Peyer's patch (tissue), 4 donors: ENCODE measurements at regions not wholly inside any gene's neighbourhood (a gene's known extent, or its start where the extent isn't known, plus 50 kb on each side); places are given as distances from the start of the nearest gene placed in this dataset.

Experiments
- DNase-seq, 3 donors: peaks; one replicate each; pipeline ENCODE4 v3.0.0-alpha.2; 2017 to 2019
- H3K27ac ChIP-seq, 4 donors: fragments of 200-600 bp; sonication (generic); one replicate each; pipeline ENCODE4 v1.5.1; 2016 to 2019
- H3K27me3 ChIP-seq, 2 donors: fragments of 200-600 bp; sonication (generic); one replicate each; pipeline ENCODE4 v1.5.1; 2019
- H3K36me3 ChIP-seq, 3 donors: fragments of 200-600 bp; sonication (generic); one replicate each; pipeline ENCODE4 v1.5.1; 2016 to 2019
- H3K4me1 ChIP-seq, 4 donors: fragments of 200-600 bp; sonication (generic); one replicate each; pipeline ENCODE4 v1.5.1; 2016 to 2019
- H3K4me3 ChIP-seq, 4 donors: fragments of 200-600 bp; sonication (generic); 1 replicate in 3 of 4; 2 replicates in 1 of 4; pipeline ENCODE4 v1.5.1; 2016 to 2019; ENCODE audit warnings: mild to moderate bottlenecking in 1 of 4
- H3K9me3 ChIP-seq, 4 donors: fragments of 200-600 bp; sonication (generic); one replicate each; pipeline ENCODE4 v1.5.1; 2016 to 2019; ENCODE audit warnings: mild to moderate bottlenecking in 1 of 4
- CTCF ChIP-seq, 6 experiments: fragments of 450-650 bp in 4 of 6; fragments of 200-600 bp in 2 of 6; sonication (generic) in 1 of 6; IDR thresholded peaks; one replicate each; pipeline ENCODE4 v1.5.1; 2017 to 2019; ENCODE audit warnings: antibody characterized with exemption in 6 of 6, mild to moderate bottlenecking in 3 of 6, moderate library complexity in 1 of 6
- POLR2A ChIP-seq, 2 donors: fragments of 450-650 bp; IDR thresholded peaks; one replicate each; pipeline ENCODE4 v1.5.1; 2017; ENCODE audit warnings: antibody characterized with exemption in 2 of 2, mild to moderate bottlenecking in 2 of 2, moderate library complexity in 2 of 2

- Histone ChIP-seq H3K4me1 (peaks cover 0 to 6% (median 0%) of the 10 kb centered on the region in 4 donors), H3K36me3 (no peaks in the 10 kb centered on the region), H3K9me3 (peaks cover 0 to 5% (median 0%) of the 10 kb centered on the region in 4 donors), H3K4me3 (no peak overlapping the region), H3K27ac (peak overlapping the region in 2 of 4 donors; percentile 56 to 65), H3K27me3 (no peaks in the 10 kb centered on the region)
- TF ChIP-seq POLR2A (IDR thresholded peaks at IDR 0.05) (no peak), CTCF (IDR thresholded peaks at IDR 0.05) (no peak)
- DNase-seq: no peak
Observed at GRCh38 chr6:169862892-169863525, 111.6 kb downstream of the ERMARD start.

GRCh38 chr6:169862043-169862891 is 110.8 kb downstream of the ERMARD start:
- no peak for TF ChIP-seq CTCF (IDR thresholded peaks at IDR 0.05)
- TF ChIP-seq POLR2A (IDR thresholded peaks at IDR 0.05): no peak
- Histone ChIP-seq H3K27ac (peak overlapping the region in 2 of 4 donors; percentile 65 to 68), H3K27me3 (no peaks in the 10 kb centered on the region), H3K36me3 (no peaks in the 10 kb centered on the region), H3K9me3 (peaks cover 0 to 12% (median 0%) of the 10 kb centered on the region in 4 donors), H3K4me3 (no peak overlapping the region), H3K4me1 (peaks cover 0 to 6% (median 0%) of the 10 kb centered on the region in 4 donors)
- DNase-seq: no peak

- H3K4me3 ChIP-seq: no peak overlapping the region
- TF ChIP-seq POLR2A (IDR thresholded peaks at IDR 0.05): no peak
- no peak for TF ChIP-seq CTCF (IDR thresholded peaks at IDR 0.05)
Observed at GRCh38 chr6:169861431-169862042, 110.1 kb downstream of the ERMARD start.

GRCh38 chr6:169859978-169860703 is 108.7 kb downstream of the ERMARD start:
- peak in 1 of 3 donors; percentile 46 for DNase-seq
- no peak overlapping the region for H3K4me3 ChIP-seq
- no peak for TF ChIP-seq CTCF (IDR thresholded peaks at IDR 0.05)
- no peak for TF ChIP-seq POLR2A (IDR thresholded peaks at IDR 0.05)

More at GRCh38 chr6:169861431-169862042, 110.1 kb downstream of the ERMARD start:
- Histone ChIP-seq H3K27me3 (no peaks in the 10 kb centered on the region), H3K36me3 (no peaks in the 10 kb centered on the region), H3K4me1 (peaks cover 0 to 6% (median 0%) of the 10 kb centered on the region in 4 donors), H3K9me3 (peaks cover 0 to 12% (median 0%) of the 10 kb centered on the region in 4 donors), H3K27ac (peak overlapping the region in 2 of 4 donors; percentile 65 to 68)
- DNase-seq: no peak

GRCh38 chr6:169859401-169859977 is 108.1 kb downstream of the ERMARD start:
- no peaks in the 10 kb centered on the region for H3K27me3 ChIP-seq
- peaks cover 0 to 12% (median 0%) of the 10 kb centered on the region in 4 donors for H3K9me3 ChIP-seq
- no peak overlapping the region for H3K27ac ChIP-seq
- H3K4me3 ChIP-seq: no peak overlapping the region
- H3K36me3 ChIP-seq: no peaks in the 10 kb centered on the region
- TF ChIP-seq CTCF (IDR thresholded peaks at IDR 0.05) (no peak), POLR2A (IDR thresholded peaks at IDR 0.05) (no peak)
- DNase-seq: no peak
- peaks cover 0 to 6% (median 0%) of the 10 kb centered on the region in 4 donors for H3K4me1 ChIP-seq

More at GRCh38 chr6:169859978-169860703, 108.7 kb downstream of the ERMARD start:
- H3K27me3 ChIP-seq: no peaks in the 10 kb centered on the region
- H3K27ac ChIP-seq: peak overlapping the region in 1 of 4 donors; percentile 5
- H3K36me3 ChIP-seq: no peaks in the 10 kb centered on the region
- H3K9me3 ChIP-seq: peaks cover 0 to 12% (median 0%) of the 10 kb centered on the region in 4 donors
- H3K4me1 ChIP-seq: peaks cover 0 to 6% (median 0%) of the 10 kb centered on the region in 4 donors
